Testis (tissue), 2 donors: ENCODE measurements at regions not wholly inside any gene's neighbourhood (a gene's known extent, or its start where the extent isn't known, plus 50 kb on each side); places are given as distances from the start of the nearest gene placed in this dataset.

ENCODE experiments used
- DNase-seq: peaks from one replicate; pipeline ENCODE4 v3.0.0-alpha.2; 2019
- H3K27ac ChIP-seq, 2 donors: fragments of 200-600 bp; sonication (generic); one replicate each; pipeline ENCODE4 v1.5.1; 2019
- H3K27me3 ChIP-seq: fragments of 200-600 bp; sonication (generic); one replicate; pipeline ENCODE4 v1.5.1; 2019
- H3K36me3 ChIP-seq: fragments of 200-600 bp; sonication (generic); one replicate; pipeline ENCODE4 v1.5.1; 2017; ENCODE audit warnings: low read depth; ENCODE audit errors: missing control alignments
- H3K4me1 ChIP-seq: fragments of 200-600 bp; sonication (generic); one replicate; pipeline ENCODE4 v1.5.1; 2019
- H3K4me3 ChIP-seq, 2 donors: fragments of 200-600 bp; sonication (generic); one replicate each; pipeline ENCODE4 v1.5.1; 2017 to 2019
- H3K9me3 ChIP-seq: fragments of 200-600 bp; sonication (generic); one replicate; pipeline ENCODE4 v1.5.1; 2017
- CTCF ChIP-seq, 3 experiments: fragments of 450-650 bp in 2 of 3; fragments of 200-600 bp in 1 of 3; sonication (generic) in 1 of 3; IDR thresholded peaks; one replicate each; pipeline ENCODE4 v1.5.1; 2016 to 2019; ENCODE audit warnings: antibody characterized with exemption in 3 of 3, mild to moderate bottlenecking in 2 of 3, moderate library complexity in 1 of 3
- POLR2A ChIP-seq: fragments of 450-650 bp; IDR thresholded peaks from one replicate; pipeline ENCODE4 v1.6.1; 2017; ENCODE audit warnings: antibody characterized with exemption, mild to moderate bottlenecking, moderate library complexity
- WGBS, 2 donors: methylation state at CpG; one replicate each; pipeline ENCODE4 v1.1.5; 2018; 5-methylcytosine and 5-hydroxymethylcytosine counted together
- intact Hi-C: fragments of 100-400 bp; cut with DNase I; formaldehyde crosslinking; loops from one replicate; pipeline ENCODE4 v1.15.1; 2023; ENCODE audit warnings: low total_unique reads

DNA sequence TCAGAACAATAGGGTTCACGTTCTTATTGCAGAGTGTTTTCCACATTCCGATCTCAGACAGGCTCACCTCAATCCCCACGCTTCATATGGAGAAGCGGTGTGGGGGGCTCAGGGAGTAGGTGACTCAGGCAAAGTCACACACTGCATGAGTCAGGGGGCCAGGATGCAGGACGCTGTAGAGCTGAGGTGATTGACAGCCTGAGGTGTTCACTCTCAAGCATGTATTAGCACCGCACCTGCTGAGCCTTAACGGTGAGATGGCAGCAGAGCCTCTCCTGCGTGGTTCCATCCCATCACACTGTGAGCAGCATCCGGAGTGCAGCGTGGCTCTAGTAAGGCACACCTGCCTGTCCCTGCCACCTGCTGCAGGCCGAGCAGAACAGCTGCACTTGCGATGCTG, 194.0 kb downstream of the IRX2 start:
- no peaks in the 10 kb centered on the region for H3K9me3 ChIP-seq
- 89 to 95% methylated on average over 8 to 12 of the region's 12 CpGs for WGBS, 2 donors
- intact Hi-C loops = no loop called here

DNA sequence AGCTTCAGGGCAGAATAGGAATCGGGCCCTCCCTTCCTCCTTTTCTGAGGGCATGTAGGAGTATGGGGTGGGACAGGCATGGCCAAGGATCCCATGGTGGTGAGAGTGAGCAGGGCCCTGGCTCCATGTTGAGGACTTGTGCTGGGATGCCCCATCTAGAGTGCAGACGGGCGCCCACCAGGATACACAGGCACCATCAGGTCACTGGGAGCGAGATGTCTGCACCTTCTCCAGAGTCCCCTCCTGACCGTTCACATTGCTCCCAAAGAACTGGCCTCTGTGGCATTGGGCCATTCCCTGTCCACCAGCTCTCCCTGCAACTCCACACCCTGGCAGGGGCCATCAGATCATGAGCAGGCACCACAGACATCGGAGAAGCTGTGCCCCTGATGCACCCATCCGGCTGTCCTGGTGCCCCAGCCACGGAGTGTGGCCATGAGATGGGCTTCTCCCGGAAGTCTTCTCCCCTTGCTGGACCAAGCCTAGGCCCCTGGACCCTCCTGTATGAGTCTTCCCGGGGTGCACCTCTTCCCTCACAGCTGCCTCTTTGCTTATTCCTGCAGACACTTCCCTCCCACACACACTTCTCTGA, 195.0 kb downstream of the IRX2 start:
- no peak for DNase-seq
- no peak overlapping the region for H3K27ac ChIP-seq
- TF ChIP-seq CTCF (IDR thresholded peaks at IDR 0.05) (no peak), POLR2A (no peak)
- H3K4me3 ChIP-seq = no peak overlapping the region
- no peaks in the 10 kb centered on the region for H3K36me3 ChIP-seq
- WGBS, 2 donors = 89 to 93% methylated on average over 7 to 10 of the region's 10 CpGs
- no peaks in the 10 kb centered on the region for H3K9me3 ChIP-seq
- intact Hi-C loops = no loop called here
- no peaks in the 10 kb centered on the region for H3K27me3 ChIP-seq
- no peaks in the 10 kb centered on the region for H3K4me1 ChIP-seq

More for the DNA sequence above, 194.0 kb downstream of the IRX2 start:
- TF ChIP-seq POLR2A = no peak
- TF ChIP-seq CTCF (IDR thresholded peaks at IDR 0.05) = no peak
- H3K36me3 ChIP-seq = no peaks in the 10 kb centered on the region
- DNase-seq = no peak
- no peaks in the 10 kb centered on the region for H3K27me3 ChIP-seq
- no peak overlapping the region for H3K4me3 ChIP-seq
- no peak overlapping the region for H3K27ac ChIP-seq
- H3K4me1 ChIP-seq = no peaks in the 10 kb centered on the region

DNA sequence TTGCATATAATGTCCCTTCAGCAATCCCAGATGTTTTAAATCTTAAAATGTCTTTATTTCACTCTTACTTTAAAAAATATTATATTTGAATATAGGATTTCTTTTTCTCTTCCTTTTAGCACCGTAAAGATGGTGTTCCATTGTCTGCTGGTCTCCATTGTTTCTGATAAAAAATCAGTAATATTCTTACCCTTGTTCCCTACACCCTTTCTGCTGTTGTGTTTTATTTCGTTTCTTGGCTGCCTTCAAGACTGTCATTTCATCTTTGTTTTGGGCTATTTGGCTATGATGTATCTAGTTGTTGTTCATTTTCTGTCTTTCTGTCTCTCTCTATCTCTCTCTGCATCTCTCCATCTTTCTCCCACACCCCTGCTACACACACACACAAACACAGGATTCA, 197.9 kb downstream of the IRX2 start:
- no peaks in the 10 kb centered on the region for H3K4me1 ChIP-seq
- no peak overlapping the region for H3K27ac ChIP-seq
- WGBS, 2 donors = 76 to 87% methylated on average over 2 of the region's 2 CpGs
- TF ChIP-seq CTCF (IDR thresholded peaks at IDR 0.05) (no peak), POLR2A (no peak)
- H3K9me3 ChIP-seq = no peaks in the 10 kb centered on the region
- intact Hi-C loops = no loop called here
- H3K4me3 ChIP-seq = no peak overlapping the region
- no peak for DNase-seq
- no peaks in the 10 kb centered on the region for H3K36me3 ChIP-seq
- no peaks in the 10 kb centered on the region for H3K27me3 ChIP-seq

- intact Hi-C loops = no loop called here
- Histone ChIP-seq H3K4me1 (no peaks in the 10 kb centered on the region), H3K27ac (no peak overlapping the region), H3K36me3 (no peaks in the 10 kb centered on the region), H3K4me3 (no peak overlapping the region), H3K9me3 (no peaks in the 10 kb centered on the region), H3K27me3 (no peaks in the 10 kb centered on the region)
- TF ChIP-seq CTCF (IDR thresholded peaks at IDR 0.05) (no peak), POLR2A (no peak)
- DNase-seq = no peak
- 31 to 33% methylated on average over 5 of the region's 5 CpGs for WGBS, 2 donors
Observed at GRCh38 chr5:2550509-2550908, 201.0 kb downstream of the IRX2 start.

- no peak for TF ChIP-seq CTCF (IDR thresholded peaks at IDR 0.05)
- no peak for TF ChIP-seq POLR2A
- Histone ChIP-seq H3K4me3 (no peak overlapping the region), H3K27ac (no peak overlapping the region), H3K36me3 (no peaks in the 10 kb centered on the region), H3K4me1 (no peaks in the 10 kb centered on the region), H3K9me3 (no peaks in the 10 kb centered on the region), H3K27me3 (no peaks in the 10 kb centered on the region)
- intact Hi-C loops = no loop called here
- no peak for DNase-seq
- 51 to 52% methylated on average over 7 of the region's 7 CpGs for WGBS, 2 donors
Observed at GRCh38 chr5:2549900-2550299, 201.6 kb downstream of the IRX2 start.
